Mesenchymal stem cell (in vitro differentiated cells and primary cell): ENCODE measurements at regions not wholly inside any gene's neighbourhood (a gene's known extent, or its start where the extent isn't known, plus 50 kb on each side); places are given as distances from the start of the nearest gene placed in this dataset.

Experiments used
- DNase-seq: peaks from one replicate; pipeline ENCODE4 v3.0.0-alpha.2; 2013
- H2AFZ ChIP-seq: one replicate; pipeline ENCODE4 v1.6.1; 2013; ENCODE audit warnings: low read depth, mild to moderate bottlenecking, control low read depth, inconsistent platforms, low read length, moderate library complexity
- H2AK5ac ChIP-seq: 2 replicates; pipeline ENCODE4 v1.6.1; 2013; ENCODE audit warnings: low read length, moderate library complexity, mild to moderate bottlenecking, inconsistent platforms; ENCODE audit not compliant: severe bottlenecking
- H2BK120ac ChIP-seq: one replicate; pipeline ENCODE4 v1.6.1; 2013; ENCODE audit warnings: low read depth, mild to moderate bottlenecking, inconsistent platforms, low read length, moderate library complexity
- H2BK12ac ChIP-seq, 2 experiments: one replicate each; pipeline ENCODE4 v1.6.1; 2013; ENCODE audit warnings: inconsistent platforms in 2 of 2, low read length in 2 of 2, mild to moderate bottlenecking in 2 of 2, moderate library complexity in 2 of 2, control low read depth in 1 of 2
- H2BK15ac ChIP-seq: one replicate; pipeline ENCODE4 v1.6.1; 2013; ENCODE audit warnings: mild to moderate bottlenecking, low read depth, inconsistent platforms; ENCODE audit not compliant: poor library complexity, severe bottlenecking
- H2BK5ac ChIP-seq: 2 replicates; pipeline ENCODE4 v1.6.1; 2013; ENCODE audit warnings: low read depth, mild to moderate bottlenecking, low read length, control low read depth, inconsistent platforms; ENCODE audit not compliant: poor library complexity, severe bottlenecking
- H3K14ac ChIP-seq, 2 experiments: one replicate each; pipeline ENCODE4 v1.6.1; 2013; ENCODE audit warnings: inconsistent platforms in 2 of 2, low read length in 2 of 2, control low read depth in 1 of 2, mild to moderate bottlenecking in 1 of 2, moderate library complexity in 1 of 2
- H3K18ac ChIP-seq, 2 experiments: one replicate each; pipeline ENCODE4 v1.6.1; 2013; ENCODE audit warnings: inconsistent platforms in 2 of 2, low read length in 2 of 2, control low read depth in 1 of 2, low read depth in 1 of 2, mild to moderate bottlenecking in 1 of 2
- H3K23ac ChIP-seq, 2 experiments: one replicate each; pipeline ENCODE4 v1.6.1; 2013; ENCODE audit warnings: inconsistent platforms in 2 of 2, low read length in 2 of 2, mild to moderate bottlenecking in 2 of 2, moderate library complexity in 2 of 2, control low read depth in 1 of 2
- H3K27ac ChIP-seq: 2 replicates; pipeline ENCODE4 v1.5.1; 2013; ENCODE audit warnings: mild to moderate bottlenecking, moderate library complexity, low read length, control low read depth, inconsistent platforms; ENCODE audit not compliant: poor library complexity, severe bottlenecking
- H3K27me3 ChIP-seq, 2 experiments: 2 replicates each; pipeline versions ENCODE4 v1.6.1 to v1.7.0; 2013; ENCODE audit warnings: low read length in 2 of 2, mild to moderate bottlenecking in 2 of 2, moderate library complexity in 2 of 2, control low read depth in 1 of 2, inconsistent platforms in 1 of 2; ENCODE audit not compliant: control insufficient read depth in 1 of 2, insufficient read depth in 1 of 2
- H3K36me3 ChIP-seq, 2 experiments: 2 replicates each; pipeline versions ENCODE4 v1.6.1 to v1.7.0; 2013; ENCODE audit warnings: low read length in 2 of 2, control low read depth in 1 of 2, inconsistent platforms in 1 of 2, low read depth in 1 of 2, mild to moderate bottlenecking in 1 of 2; ENCODE audit not compliant: insufficient read depth in 2 of 2, control insufficient read depth in 1 of 2
- H3K4ac ChIP-seq, 2 experiments: one replicate each; pipeline ENCODE4 v1.6.1; 2013; ENCODE audit warnings: inconsistent platforms in 2 of 2, low read length in 2 of 2, mild to moderate bottlenecking in 2 of 2, moderate library complexity in 2 of 2, control low read depth in 1 of 2, low read depth in 1 of 2
- H3K4me1 ChIP-seq: 2 replicates; pipeline ENCODE4 v1.6.1; 2013; ENCODE audit warnings: low read depth, low read length, control low read depth; ENCODE audit not compliant: control insufficient read depth, insufficient read depth
- H3K4me2 ChIP-seq: 2 replicates; pipeline ENCODE4 v1.6.1; 2013; ENCODE audit warnings: low read length, mild to moderate bottlenecking, inconsistent platforms; ENCODE audit not compliant: poor library complexity, severe bottlenecking
- H3K4me3 ChIP-seq, 2 experiments: 2 replicates each; pipeline versions ENCODE4 v1.5.1 to v1.7.0; 2013; ENCODE audit warnings: low read length in 2 of 2, mild to moderate bottlenecking in 2 of 2, control low read depth in 1 of 2, low read depth in 1 of 2; ENCODE audit not compliant: insufficient read depth in 1 of 2
- H3K79me1 ChIP-seq: replicated peaks from 2 replicates; pipeline ENCODE4 v1.6.1; 2013; ENCODE audit warnings: mild to moderate bottlenecking, control low read depth, low read length, inconsistent platforms; ENCODE audit not compliant: poor library complexity, severe bottlenecking
- H3K9ac ChIP-seq: 2 replicates; pipeline ENCODE4 v1.7.0; 2013; ENCODE audit warnings: mild to moderate bottlenecking, low read length, moderate library complexity
- H3K9me3 ChIP-seq: 2 replicates; pipeline ENCODE4 v1.7.0; 2013; ENCODE audit warnings: mild to moderate bottlenecking, low read length; ENCODE audit not compliant: control insufficient read depth
- H4K8ac ChIP-seq: one replicate; pipeline ENCODE4 v1.6.1; 2013; ENCODE audit warnings: inconsistent platforms, mild to moderate bottlenecking, low read length, moderate library complexity
- H4K91ac ChIP-seq: one replicate; pipeline ENCODE4 v1.6.1; 2013; ENCODE audit warnings: mild to moderate bottlenecking, low read length, inconsistent platforms
- WGBS: methylation state at CpG from one replicate; pipeline ENCODE4 v1.1.7; 2013; ENCODE audit warnings: mixed read lengths; 5-methylcytosine and 5-hydroxymethylcytosine counted together

GRCh38 chr2:43049836-43050801 lies 176.3 kb downstream of the ZFP36L2 start:
- peaks cover 28% of the 10 kb centered on the region for H3K4me1 ChIP-seq
- H3K23ac ChIP-seq: no peak overlapping the region
- no peak overlapping the region for H3K4me2 ChIP-seq
- 92% methylated on average over 15 of the region's 18 CpGs for WGBS
- H2BK15ac ChIP-seq: peak overlapping the region; percentile 73
- no peak overlapping the region for H3K27ac ChIP-seq
- DNase-seq: no peak
- no peaks in the 10 kb centered on the region for H3K9me3 ChIP-seq
- peak overlapping the region in 1 of 2 experiments; percentile 23 for H3K14ac ChIP-seq
- peak overlapping the region; percentile 73 for H4K8ac ChIP-seq
- peak overlapping the region; percentile 46 to 72 for H3K18ac ChIP-seq
- H3K36me3 ChIP-seq: no peaks in the 10 kb centered on the region
- H2BK12ac ChIP-seq: peak overlapping the region; percentile 71 to 88
- no peak overlapping the region for H3K9ac ChIP-seq
- H3K4me3 ChIP-seq: no peak overlapping the region
- peak overlapping the region; percentile 73 for H4K91ac ChIP-seq
- H2AFZ ChIP-seq: no peak overlapping the region
- peak overlapping the region; percentile 29 for H2BK120ac ChIP-seq
- no peaks in the 10 kb centered on the region for H3K79me1 ChIP-seq
- peak overlapping the region; percentile 36 for H2AK5ac ChIP-seq
- H3K27me3 ChIP-seq: peaks cover 0 to 11% of the 10 kb centered on the region in 2 experiments
- H3K4ac ChIP-seq: peak overlapping the region; percentile 48 to 70
- H2BK5ac ChIP-seq: no peak overlapping the region

- no peaks in the 10 kb centered on the region for H3K27me3 ChIP-seq
- 88% methylated on average over 17 of the region's 17 CpGs for WGBS
Observed at GRCh38 chr2:43047187-43047780, 179.1 kb downstream of the ZFP36L2 start.

DNA sequence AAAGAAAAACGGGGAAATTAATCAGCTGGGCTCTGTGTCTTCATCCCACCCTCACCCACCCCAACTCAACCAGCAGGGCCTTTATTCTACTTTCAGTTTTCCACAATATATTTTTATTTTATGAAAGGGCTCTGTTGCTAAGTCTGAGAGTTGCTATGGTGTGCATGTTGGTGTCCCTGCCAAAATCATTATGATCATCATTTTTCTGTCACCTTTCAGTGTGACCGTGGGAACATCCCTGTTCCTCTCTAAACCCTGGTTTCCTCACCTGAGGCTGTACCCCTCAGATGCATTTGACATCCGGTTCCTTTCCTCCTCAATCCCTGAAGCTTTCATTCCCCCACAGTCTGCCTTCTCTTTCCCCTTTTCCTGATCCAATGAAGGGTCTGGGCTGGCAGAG lies 180.5 kb downstream of the ZFP36L2 start:
- H3K4me2 ChIP-seq: no peak overlapping the region
- H2BK5ac ChIP-seq: peak overlapping the region; percentile 45
- no peaks in the 10 kb centered on the region for H3K36me3 ChIP-seq
- H3K9me3 ChIP-seq: no peaks in the 10 kb centered on the region
- H3K27ac ChIP-seq: peak overlapping the region; percentile 86
- H3K79me1 ChIP-seq: no peaks in the 10 kb centered on the region
- H3K4me1 ChIP-seq: peaks cover 51% of the 10 kb centered on the region
- H3K4me3 ChIP-seq: peak overlapping the region in 1 of 2 experiments; percentile 57
- DNase-seq: no peak
- H4K91ac ChIP-seq: peak overlapping the region; percentile 98
- H2BK12ac ChIP-seq: peak overlapping the region; percentile 98 to 99
- H3K23ac ChIP-seq: peak overlapping the region in 1 of 2 experiments; percentile 48
- H3K18ac ChIP-seq: peak overlapping the region; percentile 91 to 98
- WGBS: 88% methylated on average over 3 of the region's 3 CpGs
- peak overlapping the region; percentile 92 for H2BK15ac ChIP-seq
- H2BK120ac ChIP-seq: peak overlapping the region; percentile 89
- peak overlapping the region; percentile 56 for H3K9ac ChIP-seq
- no peaks in the 10 kb centered on the region for H3K27me3 ChIP-seq
- H4K8ac ChIP-seq: peak overlapping the region; percentile 87
- peak overlapping the region; percentile 75 to 87 for H3K4ac ChIP-seq
- peak overlapping the region in 1 of 2 experiments; percentile 86 for H3K14ac ChIP-seq
- peak overlapping the region; percentile 95 for H2AK5ac ChIP-seq
- no peak overlapping the region for H2AFZ ChIP-seq

More at GRCh38 chr2:43047187-43047780, 179.1 kb downstream of the ZFP36L2 start:
- peaks cover 45% of the 10 kb centered on the region for H3K4me1 ChIP-seq
- no peaks in the 10 kb centered on the region for H3K79me1 ChIP-seq
- H3K9me3 ChIP-seq: no peaks in the 10 kb centered on the region
- H3K18ac ChIP-seq: peak overlapping the region; percentile 63 to 74
- no peaks in the 10 kb centered on the region for H3K36me3 ChIP-seq
- H4K91ac ChIP-seq: peak overlapping the region; percentile 78
- peak overlapping the region; percentile 24 to 28 for H3K4ac ChIP-seq
- H3K14ac ChIP-seq: no peak overlapping the region
- DNase-seq: no peak
- no peak overlapping the region for H2BK5ac ChIP-seq
- H2BK12ac ChIP-seq: peak overlapping the region; percentile 70 to 90
- H3K9ac ChIP-seq: no peak overlapping the region
- peak overlapping the region; percentile 12 for H2BK120ac ChIP-seq
- H3K23ac ChIP-seq: no peak overlapping the region
- H2AK5ac ChIP-seq: no peak overlapping the region
- H3K27ac ChIP-seq: peak overlapping the region; percentile 86
- peak overlapping the region; percentile 10 for H3K4me2 ChIP-seq
- H4K8ac ChIP-seq: peak overlapping the region; percentile 86
- H2AFZ ChIP-seq: no peak overlapping the region
- no peak overlapping the region for H2BK15ac ChIP-seq
- H3K4me3 ChIP-seq: peak overlapping the region; percentile 38 to 57
